Kasumi-1 (cell line): ENCODE measurements at regions not wholly inside any gene's neighbourhood (a gene's known extent, or its start where the extent isn't known, plus 50 kb on each side); places are given as distances from the start of the nearest gene placed in this dataset.

ENCODE experiments used
- DNase-seq, 2 experiments: peaks; one replicate each; lab custom pipeline; 2025; lab: John Stamatoyannopoulos, UW

- no peak for DNase-seq
Observed at GRCh38 chr16:65908568-65908967, 457.9 kb upstream of the CDH5 start.

- DNase-seq: no peak
Observed at GRCh38 chr16:65905331-65905730, 461.2 kb upstream of the CDH5 start.

- no peak for DNase-seq
Observed at GRCh38 chr16:65896448-65897153, 469.9 kb upstream of the CDH5 start.

GRCh38 chr16:65895906-65896305 lies 470.6 kb upstream of the CDH5 start:
- no peak for DNase-seq

GRCh38 chr16:65895486-65895885 lies 471.0 kb upstream of the CDH5 start:
- no peak for DNase-seq

GRCh38 chr16:65890203-65890602 lies 476.3 kb upstream of the CDH5 start:
- DNase-seq: no peak

GRCh38 chr16:65889533-65889966 lies 476.9 kb upstream of the CDH5 start:
- DNase-seq: no peak

- DNase-seq: no peak
Observed at GRCh38 chr16:65888201-65888600, 478.3 kb upstream of the CDH5 start.

- DNase-seq: no peak
Observed at GRCh38 chr16:65884018-65884417, 482.5 kb upstream of the CDH5 start.

GRCh38 chr16:65878347-65878746 lies 488.1 kb upstream of the CDH5 start:
- DNase-seq: no peak

- no peak for DNase-seq
Observed at GRCh38 chr16:65876624-65877023, 489.9 kb upstream of the CDH5 start.

- no peak for DNase-seq
Observed at GRCh38 chr16:65876056-65876408, 490.5 kb upstream of the CDH5 start.

- no peak for DNase-seq
Observed at GRCh38 chr16:65875381-65876055, 491.0 kb upstream of the CDH5 start.

- no peak for DNase-seq
Observed at GRCh38 chr16:65869261-65869660, 497.2 kb upstream of the CDH5 start.

GRCh38 chr16:65867276-65867960 lies 499.1 kb upstream of the CDH5 start:
- DNase-seq: no peak

- DNase-seq: no peak
Observed at GRCh38 chr16:65863236-65863635, 503.3 kb upstream of the CDH5 start.

- DNase-seq: no peak
Observed at GRCh38 chr16:65861131-65861731, 505.3 kb upstream of the CDH5 start.

- no peak for DNase-seq
Observed at GRCh38 chr16:65855171-65856145, 511.0 kb upstream of the CDH5 start.

- DNase-seq: no peak
Observed at GRCh38 chr16:65846210-65846602, 520.3 kb upstream of the CDH5 start.

GRCh38 chr16:65845466-65846209 lies 520.9 kb upstream of the CDH5 start:
- no peak for DNase-seq

- no peak for DNase-seq
Observed at GRCh38 chr16:65843941-65844340, 522.5 kb upstream of the CDH5 start.
